ENCODE measurements at regions not wholly inside any gene's neighbourhood (a gene's known extent, or its start where the extent isn't known, plus 50 kb on each side); places are given as distances from the start of the nearest gene placed in this dataset.

DNA sequence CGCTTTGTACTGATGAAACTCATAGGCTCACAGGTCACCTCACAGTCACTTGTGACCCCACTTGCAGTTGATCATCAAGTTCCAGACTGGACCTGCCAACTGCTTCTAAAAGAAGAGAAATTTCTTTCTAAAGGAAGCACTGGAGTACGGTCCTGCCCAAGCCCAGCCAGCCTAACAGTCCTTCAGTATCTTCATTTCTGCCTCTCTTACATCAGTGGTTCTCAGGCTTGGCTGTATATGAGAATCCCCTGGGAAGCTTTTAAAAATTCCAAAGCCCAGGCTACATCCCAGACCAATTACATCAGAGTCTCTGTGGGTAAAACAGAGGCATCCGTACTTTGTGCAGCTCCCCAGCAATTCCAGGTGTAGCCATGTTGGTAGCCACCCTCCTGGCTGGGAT lies 282.1 kb downstream of the NFIB start:
- DNase-seq (ENCODE audit: low read depth, low spot score) = no peak
- in situ Hi-C loops (cut with HindIII; ENCODE audit: low pct_unique_long_range_greater_than_20kb, low sequenced_read_pairs) = no loop called here

- in situ Hi-C loops (cut with HindIII; ENCODE audit: low pct_unique_long_range_greater_than_20kb, low sequenced_read_pairs) = no loop called here
- no peak for DNase-seq (ENCODE audit: low read depth, low spot score)
Observed at GRCh38 chr9:14031060-14031414, 282.9 kb downstream of the NFIB start.

DNA sequence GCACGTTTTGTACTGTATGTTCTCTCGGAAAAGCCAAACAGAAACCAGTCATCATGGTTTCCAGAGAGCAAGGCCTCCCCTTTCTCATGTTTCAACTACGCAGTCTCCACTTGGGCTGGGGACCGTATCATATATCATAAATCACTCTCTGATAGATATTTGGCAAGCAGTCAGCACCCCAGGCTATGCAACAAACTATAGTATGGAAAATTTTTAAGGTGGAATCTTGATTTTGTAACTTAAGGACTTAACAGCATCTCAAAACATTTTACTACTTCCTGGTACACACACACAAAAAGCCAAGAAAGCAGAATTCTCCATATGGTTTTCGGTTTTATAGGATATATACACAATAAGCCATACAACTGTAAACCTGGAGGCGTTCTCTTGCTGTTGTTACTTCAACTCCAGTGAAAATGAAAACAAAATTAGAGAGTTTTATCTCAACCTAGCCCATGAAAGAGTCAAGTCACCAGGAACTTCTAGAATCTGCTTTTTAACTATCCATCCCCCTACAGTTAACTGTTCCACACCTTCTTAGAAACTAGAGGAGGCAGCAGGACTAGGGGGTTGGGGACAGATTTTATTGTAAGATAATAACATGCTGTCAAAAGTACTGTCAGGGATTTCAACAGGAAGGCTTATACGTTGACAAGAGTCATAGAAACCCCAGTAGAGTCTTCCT lies 283.4 kb downstream of the NFIB start:
- in situ Hi-C loops (cut with HindIII; ENCODE audit: low pct_unique_long_range_greater_than_20kb, low sequenced_read_pairs) = no loop called here
- DNase-seq (ENCODE audit: low read depth, low spot score) = no peak

GRCh38 chr9:14029806-14030374 lies 284.1 kb downstream of the NFIB start:
- no peak for DNase-seq (ENCODE audit: low read depth, low spot score)
- in situ Hi-C loops (cut with HindIII; ENCODE audit: low pct_unique_long_range_greater_than_20kb, low sequenced_read_pairs) = no loop called here

DNA sequence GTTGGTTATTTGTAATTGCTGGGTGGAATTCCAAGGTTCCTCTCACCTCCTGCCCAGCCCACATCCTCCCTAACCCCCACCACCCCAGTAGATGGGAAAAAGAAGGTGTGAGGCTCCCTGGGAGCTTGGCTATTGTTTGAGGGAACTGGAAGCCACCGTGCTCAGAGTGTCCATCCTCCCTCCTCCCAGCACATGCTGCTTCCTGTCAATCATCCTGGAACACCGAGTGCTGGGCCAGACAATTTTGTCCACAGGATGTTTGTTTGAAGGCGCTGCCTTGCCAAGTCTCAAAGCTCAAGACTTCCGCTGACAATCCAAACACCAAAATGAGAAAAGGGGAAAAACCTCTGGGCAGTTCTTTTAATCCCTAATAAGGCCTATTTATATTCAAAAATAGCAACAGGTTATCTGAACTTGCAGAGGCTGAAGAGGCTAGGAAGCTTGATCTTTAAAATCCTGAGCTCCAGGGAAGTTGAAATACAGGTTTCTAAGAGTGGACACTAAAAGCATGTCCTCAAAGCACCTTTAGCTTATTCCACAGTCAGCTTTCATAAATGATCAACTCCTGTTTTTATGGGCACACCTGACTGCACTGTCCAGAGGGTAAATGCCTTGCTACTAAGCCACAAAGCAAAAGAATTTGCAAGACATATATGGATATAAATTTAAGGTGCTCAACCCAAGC lies 286.7 kb downstream of the NFIB start:
- in situ Hi-C loops (cut with HindIII; ENCODE audit: low pct_unique_long_range_greater_than_20kb, low sequenced_read_pairs) = no loop called here

DNA sequence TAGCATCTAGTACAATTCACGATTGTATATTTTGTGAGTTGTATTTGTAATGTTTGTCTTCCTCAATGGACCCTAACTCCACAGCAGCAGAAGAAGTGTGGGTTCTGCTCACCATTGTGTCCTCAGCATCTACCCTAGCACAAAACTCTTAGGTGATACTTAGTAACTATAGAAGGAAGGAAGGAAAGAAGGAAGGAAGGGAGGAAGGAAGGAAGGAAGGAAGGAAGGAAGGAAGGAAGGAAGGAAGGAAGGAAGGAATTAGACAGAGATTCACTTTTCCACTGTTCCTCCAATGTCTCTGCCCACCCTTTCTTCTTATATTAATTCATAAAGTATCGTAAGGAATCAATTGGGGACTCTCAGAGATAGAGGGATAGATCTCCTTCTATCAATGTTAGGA lies 288.2 kb downstream of the NFIB start:
- no peak for DNase-seq (ENCODE audit: low read depth, low spot score)
- in situ Hi-C loops (cut with HindIII; ENCODE audit: low pct_unique_long_range_greater_than_20kb, low sequenced_read_pairs) = no loop called here

More for the DNA sequence above, 286.7 kb downstream of the NFIB start:
- DNase-seq (ENCODE audit: low read depth, low spot score) = no peak

- DNase-seq (ENCODE audit: low read depth, low spot score) = no peak
- in situ Hi-C loops (cut with HindIII; ENCODE audit: low pct_unique_long_range_greater_than_20kb, low sequenced_read_pairs) = no loop called here
Observed at GRCh38 chr9:14023285-14023684, 290.7 kb downstream of the NFIB start.

DNA sequence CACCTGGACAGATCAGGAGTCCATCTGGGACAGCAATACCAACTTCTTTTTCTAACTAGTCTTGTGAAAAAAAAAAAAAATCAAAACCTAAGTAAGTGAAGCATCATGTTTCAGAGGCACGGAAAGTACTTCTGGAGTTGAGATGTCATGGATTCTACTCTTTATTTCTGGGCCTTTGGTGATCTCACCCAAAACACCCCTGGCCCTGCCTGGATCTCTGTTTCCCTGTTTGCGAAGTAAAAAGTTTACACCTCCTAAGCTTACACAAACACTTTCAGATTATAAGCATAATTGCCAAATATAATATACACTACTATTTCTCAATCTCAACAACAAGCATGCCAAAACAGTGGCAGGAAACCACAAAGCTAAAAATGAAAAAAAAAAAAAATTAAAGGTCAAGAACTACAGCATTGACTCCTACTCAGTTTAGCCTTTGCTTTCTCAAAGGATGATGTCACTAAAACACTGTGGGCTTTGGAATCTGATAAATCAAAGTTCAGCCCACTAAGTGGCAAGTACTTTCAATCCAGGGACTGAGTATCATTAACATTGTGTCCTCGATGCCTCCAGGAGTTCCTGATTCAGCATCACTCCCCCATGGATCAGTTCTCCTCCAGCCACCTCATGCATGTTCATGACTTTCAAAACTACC lies 291.9 kb downstream of the NFIB start:
- in situ Hi-C loops (cut with HindIII; ENCODE audit: low pct_unique_long_range_greater_than_20kb, low sequenced_read_pairs) = no loop called here
- no peak for DNase-seq (ENCODE audit: low read depth, low spot score)

GRCh38 chr9:14018081-14018480 lies 295.9 kb downstream of the NFIB start:
- in situ Hi-C loops (cut with HindIII; ENCODE audit: low pct_unique_long_range_greater_than_20kb, low sequenced_read_pairs) = no loop called here
- no peak for DNase-seq (ENCODE audit: low read depth, low spot score)

DNA sequence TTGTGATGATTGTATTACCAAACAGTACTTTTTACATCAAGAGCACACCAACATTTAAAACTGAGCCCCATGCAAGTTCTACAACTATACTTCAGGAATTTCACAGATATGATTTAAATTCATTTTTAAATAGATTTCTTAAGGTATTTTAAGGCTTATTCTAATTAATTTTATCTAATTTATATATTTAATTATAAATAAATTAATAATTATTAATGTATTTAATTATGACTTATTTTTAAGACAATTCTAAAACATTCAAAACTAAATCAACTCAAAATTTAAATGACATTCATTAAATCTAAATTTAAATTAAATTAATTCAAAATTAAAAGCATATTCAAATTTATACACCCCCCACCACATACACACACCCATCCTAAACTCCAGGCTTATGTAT lies 299.2 kb downstream of the NFIB start:
- in situ Hi-C loops (cut with HindIII; ENCODE audit: low pct_unique_long_range_greater_than_20kb, low sequenced_read_pairs) = no loop called here
- DNase-seq (ENCODE audit: low read depth, low spot score) = no peak

DNA sequence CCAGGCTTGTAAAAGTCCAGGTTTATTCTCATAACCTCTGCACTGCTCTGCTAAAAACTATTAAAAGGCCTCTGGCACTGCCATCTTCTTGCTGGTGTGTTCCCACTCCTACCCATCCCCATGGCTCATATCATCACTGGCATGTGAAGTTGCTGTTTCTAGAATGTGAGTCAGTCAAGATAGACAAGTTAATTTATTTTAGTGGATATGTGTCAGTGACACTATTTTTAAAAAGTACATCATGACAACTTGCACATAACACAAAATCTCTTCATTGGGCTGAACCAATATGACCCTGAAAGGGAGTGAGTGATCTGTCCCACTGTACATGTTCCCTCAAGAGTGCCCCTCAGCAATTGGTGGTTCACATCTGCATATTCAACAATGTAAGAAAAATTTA lies 299.7 kb downstream of the NFIB start:
- in situ Hi-C loops (cut with HindIII; ENCODE audit: low pct_unique_long_range_greater_than_20kb, low sequenced_read_pairs) = no loop called here
- DNase-seq (ENCODE audit: low read depth, low spot score) = no peak

GRCh38 chr9:14011799-14012560 lies 302.0 kb downstream of the NFIB start:
- in situ Hi-C loops (cut with HindIII; ENCODE audit: low pct_unique_long_range_greater_than_20kb, low sequenced_read_pairs) = no loop called here
- DNase-seq (ENCODE audit: low read depth, low spot score) = no peak

DNA sequence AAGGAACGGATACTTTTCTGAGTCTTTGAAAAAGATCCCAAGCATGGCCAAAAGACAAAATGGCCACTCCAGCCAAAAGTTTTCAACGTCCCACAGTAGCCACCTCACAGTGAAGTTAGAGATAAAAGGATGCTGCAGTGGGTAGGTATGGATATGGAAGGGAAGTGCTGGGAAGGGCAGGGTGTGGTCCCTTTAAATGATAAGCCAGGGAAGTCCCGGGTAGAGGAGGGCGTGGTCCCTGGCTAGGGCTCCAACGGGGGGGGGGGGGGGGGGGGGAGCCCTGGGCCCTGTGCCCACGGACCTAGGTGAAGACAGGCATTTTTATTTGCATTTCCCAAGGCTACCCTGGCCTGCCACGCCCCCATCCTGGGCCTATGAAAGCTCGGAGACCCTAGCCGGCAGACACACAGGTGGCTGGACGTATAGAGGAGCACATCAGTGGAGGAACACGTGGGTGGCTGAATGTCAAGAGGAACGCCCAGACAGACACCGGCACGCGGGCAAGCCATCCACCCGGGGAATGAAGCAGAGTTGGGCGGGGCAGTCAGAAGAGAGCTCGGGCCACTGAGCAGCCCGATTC lies 306.7 kb downstream of the NFIB start:
- DNase-seq (ENCODE audit: low read depth, low spot score) = no peak
- in situ Hi-C loops (cut with HindIII; ENCODE audit: low pct_unique_long_range_greater_than_20kb, low sequenced_read_pairs) = no loop called here

DNA sequence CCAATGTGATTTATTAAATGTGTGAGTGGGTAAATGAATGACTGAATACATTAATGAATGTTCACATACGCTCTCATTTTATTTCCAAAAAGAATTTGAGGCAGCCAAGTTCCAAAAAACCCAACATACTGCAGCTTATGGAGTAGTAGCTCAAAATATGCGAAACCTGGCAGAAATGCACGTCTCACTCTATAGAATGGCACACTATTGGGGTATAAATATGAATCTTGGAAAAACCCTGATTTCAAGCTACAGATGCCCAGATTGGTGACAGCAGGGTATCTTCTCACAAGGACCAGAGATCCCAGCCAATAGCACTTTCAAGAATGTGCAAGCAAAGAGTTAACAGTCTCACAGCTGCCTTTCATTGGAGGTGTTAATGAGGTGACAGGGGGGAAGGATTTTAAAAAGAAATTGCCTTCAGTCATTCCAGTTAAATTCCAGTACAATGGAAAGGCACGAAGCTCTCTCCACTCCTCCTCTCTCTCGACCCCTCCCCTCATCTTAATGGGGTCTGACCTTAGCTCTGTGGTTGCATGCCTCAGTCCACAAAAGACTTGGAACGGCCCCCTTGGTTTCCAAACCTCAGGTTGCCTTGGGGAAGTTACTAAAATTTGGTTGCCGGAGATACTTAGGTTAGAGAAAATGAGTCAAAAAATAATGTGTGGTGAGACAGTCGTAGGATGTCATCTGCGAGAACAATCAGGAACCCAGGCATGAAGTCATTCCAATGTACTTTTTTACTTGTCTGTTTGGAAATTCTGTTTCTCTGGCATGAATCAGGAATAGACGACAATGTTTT lies 307.4 kb downstream of the NFIB start:
- in situ Hi-C loops (cut with HindIII; ENCODE audit: low pct_unique_long_range_greater_than_20kb, low sequenced_read_pairs) = no loop called here

DNA sequence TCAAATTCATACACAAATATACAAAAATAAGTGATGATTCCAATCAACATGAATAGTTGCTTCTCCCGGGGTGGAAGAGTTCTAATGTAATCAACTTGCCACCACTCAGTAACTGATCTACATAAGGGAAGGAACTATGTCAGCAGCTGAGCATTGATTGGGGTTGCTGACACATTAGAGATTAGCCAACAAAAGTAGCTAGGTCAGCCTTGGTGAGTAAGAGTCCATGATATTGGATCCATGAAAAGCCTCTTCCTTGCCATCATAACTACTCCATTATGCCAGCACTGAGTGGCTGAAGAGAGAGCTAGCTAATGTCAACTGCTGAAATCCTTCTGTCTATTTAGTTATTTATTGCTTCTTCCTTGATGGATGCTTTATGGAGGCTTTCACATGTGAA lies 309.8 kb downstream of the NFIB start:
- in situ Hi-C loops (cut with HindIII; ENCODE audit: low pct_unique_long_range_greater_than_20kb, low sequenced_read_pairs) = no loop called here
- DNase-seq (ENCODE audit: low read depth, low spot score) = no peak

More for the DNA sequence above, 307.4 kb downstream of the NFIB start:
- DNase-seq (ENCODE audit: low read depth, low spot score) = no peak

DNA sequence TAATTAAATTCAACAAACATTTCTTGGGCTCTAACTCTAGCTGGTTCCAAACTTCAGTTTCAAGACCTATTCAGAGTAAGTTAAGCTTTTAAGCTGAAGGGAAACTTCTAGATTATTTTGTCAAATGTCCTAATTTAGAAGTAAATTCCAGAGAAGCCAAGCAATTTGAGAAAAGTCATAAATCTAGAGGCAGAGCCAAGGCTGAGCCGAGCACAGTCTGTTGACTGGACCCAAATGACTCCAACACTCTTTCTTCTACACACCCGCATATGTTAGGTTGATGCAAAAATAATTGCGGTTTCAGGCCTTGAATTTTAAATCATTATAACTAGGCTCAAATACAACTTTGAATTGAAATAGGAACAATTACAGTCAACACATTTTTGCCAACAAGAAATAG lies 319.7 kb downstream of the NFIB start:
- in situ Hi-C loops (cut with HindIII; ENCODE audit: low pct_unique_long_range_greater_than_20kb, low sequenced_read_pairs) = no loop called here
- no peak for DNase-seq (ENCODE audit: low read depth, low spot score)

- no peak for DNase-seq (ENCODE audit: low read depth, low spot score)
- in situ Hi-C loops (cut with HindIII; ENCODE audit: low pct_unique_long_range_greater_than_20kb, low sequenced_read_pairs) = no loop called here
Observed at GRCh38 chr9:13993632-13994185, 320.2 kb downstream of the NFIB start.
